Endodermal cell (in vitro differentiated cells): ENCODE measurements at regions not wholly inside any gene's neighbourhood (a gene's known extent, or its start where the extent isn't known, plus 50 kb on each side); places are given as distances from the start of the nearest gene placed in this dataset.

Experiments
- DNase-seq: peaks from one replicate; pipeline ENCODE4 v3.0.0-alpha.2; 2017
- H3K27ac ChIP-seq: 2 replicates; pipeline ENCODE4 v1.5.1; 2013; ENCODE audit warnings: mild to moderate bottlenecking, low read depth, low read length, moderate library complexity
- H3K27me3 ChIP-seq: 2 replicates; pipeline ENCODE4 v1.6.1; 2013; ENCODE audit warnings: mild to moderate bottlenecking, low read length, moderate library complexity; ENCODE audit not compliant: insufficient read depth, control insufficient read depth, poor library complexity, severe bottlenecking
- H3K36me3 ChIP-seq: 2 replicates; pipeline ENCODE4 v1.7.0; 2013; ENCODE audit warnings: mild to moderate bottlenecking, low read length, moderate library complexity; ENCODE audit not compliant: control insufficient read depth, insufficient read depth
- H3K4me1 ChIP-seq: one replicate; pipeline ENCODE4 v1.7.0; 2013; ENCODE audit warnings: low read length; ENCODE audit not compliant: control insufficient read depth, insufficient read depth
- H3K4me3 ChIP-seq: 2 replicates; pipeline ENCODE4 v1.5.1; 2013; ENCODE audit warnings: mild to moderate bottlenecking, low read length, moderate library complexity
- H3K9ac ChIP-seq: 2 replicates; pipeline ENCODE4 v1.6.1; 2013; ENCODE audit warnings: mild to moderate bottlenecking, low read length, moderate library complexity; ENCODE audit not compliant: poor library complexity, severe bottlenecking; ENCODE audit errors: extremely low read depth
- H3K9me3 ChIP-seq: 2 replicates; pipeline ENCODE4 v1.6.1; 2013; ENCODE audit warnings: mild to moderate bottlenecking, low read length, moderate library complexity; ENCODE audit not compliant: control insufficient read depth
- H3K27ac Mint-ChIP-seq: 2 replicates; pipeline ENCODE4 v1.8.0; 2020; ENCODE audit warnings: mixed read lengths
- H3K27me3 Mint-ChIP-seq: 2 replicates; pipeline ENCODE4 v1.8.0; 2021; ENCODE audit warnings: mild to moderate bottlenecking, mixed read lengths; ENCODE audit not compliant: insufficient read depth
- H3K36me3 Mint-ChIP-seq: 2 replicates; pipeline ENCODE4 v1.8.0; 2020; ENCODE audit warnings: low read depth, mixed read lengths
- H3K4me1 Mint-ChIP-seq: 2 replicates; pipeline ENCODE4 v1.8.0; 2020; ENCODE audit warnings: mixed read lengths
- H3K4me3 Mint-ChIP-seq: 2 replicates; pipeline ENCODE4 v1.8.0; 2020; ENCODE audit warnings: mild to moderate bottlenecking, moderate library complexity, mixed read lengths
- H3K9me3 Mint-ChIP-seq: 2 replicates; pipeline ENCODE4 v1.8.0; 2020; ENCODE audit warnings: mild to moderate bottlenecking, mixed read lengths
- WGBS, 2 experiments: methylation state at CpG; one replicate each; pipeline versions ENCODE4 v1.1.5 to v1.1.7; 2013; ENCODE audit warnings: missing lambda C conversion rate in 2 of 2, mixed read lengths in 1 of 2; ENCODE audit not compliant: insufficient coverage in 1 of 2, insufficient read length in 1 of 2; 5-methylcytosine and 5-hydroxymethylcytosine counted together
- TF ChIP-seq, protein P1 (sequence below): fragments of 200-600 bp; sonication (generic); conservative IDR thresholded peaks from 2 replicates; pipeline ENCODE4 v1.5.0; 2021; ENCODE audit warnings: antibody characterized with exemption, mild to moderate bottlenecking

GRCh38 chr16:11411059-11411550 is 65.8 kb downstream of the RMI2 start:
- H3K36me3 Mint-ChIP-seq: no peaks in the 10 kb centered on the region

GRCh38 chr16:11412175-11412904 is 67.1 kb downstream of the RMI2 start:
- Histone ChIP-seq H3K36me3 (no peaks in the 10 kb centered on the region), H3K27me3 (no peaks in the 10 kb centered on the region), H3K27ac (no peak overlapping the region), H3K9me3 (no peaks in the 10 kb centered on the region), H3K9ac (no peak overlapping the region), H3K4me1 (no peaks in the 10 kb centered on the region), H3K4me3 (no peak overlapping the region)
- Mint-ChIP-seq H3K27me3 (no peaks in the 10 kb centered on the region), H3K4me1 (peaks cover 2% of the 10 kb centered on the region), H3K36me3 (no peaks in the 10 kb centered on the region), H3K9me3 (no peaks in the 10 kb centered on the region), H3K27ac (no peak overlapping the region), H3K4me3 (no peak overlapping the region)
- TF ChIP-seq, protein P1, sequence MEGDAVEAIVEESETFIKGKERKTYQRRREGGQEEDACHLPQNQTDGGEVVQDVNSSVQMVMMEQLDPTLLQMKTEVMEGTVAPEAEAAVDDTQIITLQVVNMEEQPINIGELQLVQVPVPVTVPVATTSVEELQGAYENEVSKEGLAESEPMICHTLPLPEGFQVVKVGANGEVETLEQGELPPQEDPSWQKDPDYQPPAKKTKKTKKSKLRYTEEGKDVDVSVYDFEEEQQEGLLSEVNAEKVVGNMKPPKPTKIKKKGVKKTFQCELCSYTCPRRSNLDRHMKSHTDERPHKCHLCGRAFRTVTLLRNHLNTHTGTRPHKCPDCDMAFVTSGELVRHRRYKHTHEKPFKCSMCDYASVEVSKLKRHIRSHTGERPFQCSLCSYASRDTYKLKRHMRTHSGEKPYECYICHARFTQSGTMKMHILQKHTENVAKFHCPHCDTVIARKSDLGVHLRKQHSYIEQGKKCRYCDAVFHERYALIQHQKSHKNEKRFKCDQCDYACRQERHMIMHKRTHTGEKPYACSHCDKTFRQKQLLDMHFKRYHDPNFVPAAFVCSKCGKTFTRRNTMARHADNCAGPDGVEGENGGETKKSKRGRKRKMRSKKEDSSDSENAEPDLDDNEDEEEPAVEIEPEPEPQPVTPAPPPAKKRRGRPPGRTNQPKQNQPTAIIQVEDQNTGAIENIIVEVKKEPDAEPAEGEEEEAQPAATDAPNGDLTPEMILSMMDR: no peak
- WGBS, 2 experiments: 94 to 95% methylated on average over 5 to 10 of the region's 10 CpGs
- no peak for DNase-seq

More at GRCh38 chr16:11411059-11411550, 65.8 kb downstream of the RMI2 start:
- TF ChIP-seq, protein P1: no peak
- DNase-seq: peak; percentile 31
- Histone ChIP-seq H3K27me3 (no peaks in the 10 kb centered on the region), H3K36me3 (no peaks in the 10 kb centered on the region), H3K4me1 (no peaks in the 10 kb centered on the region), H3K27ac (no peak overlapping the region), H3K4me3 (no peak overlapping the region), H3K9ac (no peak overlapping the region), H3K9me3 (no peaks in the 10 kb centered on the region)
- 90 to 94% methylated on average over 6 to 9 of the region's 9 CpGs for WGBS, 2 experiments
- Mint-ChIP-seq H3K4me1 (peaks cover 2% of the 10 kb centered on the region), H3K27me3 (no peaks in the 10 kb centered on the region), H3K4me3 (no peak overlapping the region), H3K9me3 (no peaks in the 10 kb centered on the region), H3K27ac (no peak overlapping the region)

DNA sequence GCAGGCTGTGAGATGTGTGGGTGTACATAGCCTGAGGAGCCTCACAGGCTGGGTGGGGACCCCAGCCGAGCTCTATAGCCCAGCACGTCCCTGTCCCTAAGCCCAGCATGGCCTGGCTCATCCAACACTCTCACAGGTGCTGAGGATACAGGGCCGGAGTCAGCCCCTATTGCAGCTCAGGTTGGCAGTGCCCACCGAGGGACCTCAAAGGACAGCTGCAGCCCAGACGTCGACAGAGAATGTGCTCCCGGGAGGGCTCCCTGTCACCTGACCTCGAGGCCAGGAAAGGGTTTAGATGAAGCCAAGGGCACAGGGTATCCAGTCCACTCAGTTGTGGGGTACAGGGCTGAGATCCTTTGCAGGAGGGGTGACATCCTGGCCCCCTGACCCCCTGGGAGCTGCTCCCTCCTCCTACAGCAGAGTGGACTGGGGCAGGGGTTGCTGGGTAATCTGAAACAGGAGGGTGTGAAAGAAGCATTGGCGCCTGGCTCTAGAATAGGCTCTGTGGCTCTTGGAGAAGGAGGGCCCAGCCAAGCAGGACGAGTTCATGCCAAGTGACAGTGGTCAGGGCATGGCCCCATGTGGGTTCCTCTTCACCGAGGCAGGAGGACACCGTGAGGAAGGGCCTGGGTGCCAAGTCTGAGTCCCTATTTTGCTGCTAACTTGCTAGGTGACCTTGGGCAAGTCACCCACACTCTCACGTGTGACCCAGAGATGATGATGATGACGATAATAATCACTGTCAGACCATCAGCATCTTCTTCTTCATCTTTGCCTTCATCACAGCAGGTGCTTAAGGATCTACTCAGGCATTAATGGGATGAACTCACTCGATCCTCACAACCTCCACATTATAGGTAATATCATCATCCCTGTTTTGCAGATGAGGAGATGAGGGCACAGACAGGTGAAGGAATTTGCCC is 68.0 kb downstream of the RMI2 start:
- Mint-ChIP-seq H3K27me3 (no peaks in the 10 kb centered on the region), H3K4me3 (no peak overlapping the region), H3K27ac (no peak overlapping the region), H3K36me3 (no peaks in the 10 kb centered on the region), H3K4me1 (no peaks in the 10 kb centered on the region), H3K9me3 (no peaks in the 10 kb centered on the region)
- Histone ChIP-seq H3K36me3 (no peaks in the 10 kb centered on the region), H3K27me3 (no peaks in the 10 kb centered on the region), H3K4me3 (no peak overlapping the region), H3K9ac (no peak overlapping the region), H3K4me1 (no peaks in the 10 kb centered on the region), H3K9me3 (no peaks in the 10 kb centered on the region), H3K27ac (no peak overlapping the region)
- peak; percentile 32 for DNase-seq
- TF ChIP-seq, protein P1: no peak
- WGBS, 2 experiments: 90 to 92% methylated on average over 9 to 15 of the region's 15 CpGs
